Activated gamma-delta T cell treated with Interleukin-2 at 50 U/mL for 16 hours (primary cell): ENCODE measurements at regions not wholly inside any gene's neighbourhood (a gene's known extent, or its start where the extent isn't known, plus 50 kb on each side); places are given as distances from the start of the nearest gene placed in this dataset.
"Not testable (repeated sequence)": the region's sequence is repeated elsewhere in the genome, so short reads cannot be mapped to it uniquely, and the experiment has no call there.

ENCODE experiments used
- DNase-seq: peaks from one replicate; pipeline ENCODE4 v3.0.0-alpha.2; 2020

DNA sequence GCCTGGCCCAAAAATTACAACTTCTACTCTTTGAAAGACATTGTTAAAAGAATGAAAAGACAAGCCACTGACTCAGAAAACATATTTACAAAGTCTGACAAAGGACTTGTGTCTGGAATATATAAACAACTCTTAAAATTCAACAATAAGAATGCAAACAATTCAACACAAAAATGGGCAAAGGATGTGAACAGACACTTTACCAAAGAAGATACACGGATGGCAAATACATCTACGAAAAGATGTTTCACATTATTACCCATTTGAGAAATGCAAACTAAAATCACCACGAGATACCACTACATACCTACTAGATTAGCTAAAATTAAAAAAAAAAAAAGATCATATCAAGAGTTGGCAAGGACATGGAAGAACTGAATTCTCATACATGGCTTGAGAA is 80.8 kb upstream of the METRNL start:
- DNase-seq, result no peak

DNA sequence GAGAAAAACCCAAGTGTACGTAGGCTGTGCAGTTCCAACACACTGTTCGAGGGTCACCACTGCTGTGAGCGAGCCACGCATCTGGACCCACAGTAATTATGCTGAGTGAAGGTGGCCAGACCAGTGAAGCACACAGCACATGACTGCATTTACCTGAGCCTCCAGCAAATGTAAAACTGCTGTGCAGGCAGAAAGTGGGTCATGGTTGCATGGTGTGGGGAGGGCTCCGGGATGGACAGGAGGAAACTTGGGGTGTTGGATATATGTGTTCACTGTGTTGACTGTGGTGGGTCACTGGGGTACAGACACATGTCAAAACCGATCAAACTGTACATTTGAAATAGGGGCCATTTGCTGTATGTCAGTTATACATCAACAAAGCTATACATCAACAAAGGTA is 78.7 kb upstream of the METRNL start:
- DNase-seq, result no peak

DNA sequence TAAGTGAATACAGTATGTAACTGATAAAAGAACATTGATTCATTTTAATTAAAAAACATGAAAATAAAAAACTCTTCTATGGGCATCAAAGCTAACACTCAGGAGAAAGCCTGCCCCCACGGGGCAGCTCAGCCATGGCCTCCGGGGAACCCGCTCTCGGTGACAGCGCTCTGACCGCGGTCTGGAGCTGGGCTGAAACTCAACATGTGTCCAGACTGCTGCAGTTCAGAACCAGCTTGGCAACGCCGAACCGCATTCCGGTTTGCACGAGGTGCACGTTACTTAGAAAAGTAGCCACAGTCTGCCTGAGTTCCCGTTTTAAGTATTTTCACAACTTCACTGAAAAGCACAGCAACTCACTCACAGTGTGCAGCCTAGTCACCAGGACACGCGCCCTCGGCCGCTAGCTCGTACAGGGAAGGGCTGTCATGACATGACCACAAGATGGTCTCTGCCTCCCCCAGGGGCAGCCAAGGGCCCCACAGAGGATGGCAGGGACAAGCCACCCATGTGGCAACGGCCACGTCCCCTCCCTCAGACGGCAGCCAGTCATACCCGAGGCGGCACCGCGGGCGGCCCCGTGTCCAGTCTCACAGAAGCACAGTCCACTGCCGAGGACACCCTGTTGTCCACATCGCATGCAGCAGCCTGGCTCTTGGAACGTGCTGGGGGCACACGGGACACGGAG is 77.1 kb upstream of the METRNL start:
- DNase-seq, result no peak

DNA sequence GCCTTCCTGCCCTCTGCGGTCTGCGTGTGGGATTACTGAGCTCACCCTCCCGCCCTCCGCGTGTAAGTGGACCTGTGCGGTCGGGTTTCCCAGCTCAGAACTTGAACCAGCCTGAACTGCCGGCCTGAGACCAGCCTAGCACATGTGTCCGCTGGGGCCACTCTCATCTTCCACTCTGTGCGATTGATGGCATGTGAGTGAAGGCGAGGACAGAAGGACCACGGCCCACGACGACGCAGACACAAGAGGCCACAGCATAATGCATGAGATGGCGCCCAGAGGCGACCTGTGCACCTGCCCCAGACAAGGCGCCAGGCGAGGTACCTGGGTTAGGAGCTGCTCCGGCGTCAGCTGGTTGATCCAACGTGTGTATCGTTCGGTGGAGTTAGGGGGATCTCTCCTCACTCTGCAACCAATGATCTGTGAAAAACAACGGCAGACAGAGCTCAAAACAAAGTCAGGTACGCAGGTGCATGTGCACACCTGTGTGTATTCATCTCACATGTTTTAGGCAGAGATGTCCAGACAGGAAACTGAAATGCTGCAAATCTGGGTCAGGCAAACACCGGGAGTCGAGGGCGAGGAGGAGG is 74.5 kb upstream of the METRNL start:
- no peak for DNase-seq

DNA sequence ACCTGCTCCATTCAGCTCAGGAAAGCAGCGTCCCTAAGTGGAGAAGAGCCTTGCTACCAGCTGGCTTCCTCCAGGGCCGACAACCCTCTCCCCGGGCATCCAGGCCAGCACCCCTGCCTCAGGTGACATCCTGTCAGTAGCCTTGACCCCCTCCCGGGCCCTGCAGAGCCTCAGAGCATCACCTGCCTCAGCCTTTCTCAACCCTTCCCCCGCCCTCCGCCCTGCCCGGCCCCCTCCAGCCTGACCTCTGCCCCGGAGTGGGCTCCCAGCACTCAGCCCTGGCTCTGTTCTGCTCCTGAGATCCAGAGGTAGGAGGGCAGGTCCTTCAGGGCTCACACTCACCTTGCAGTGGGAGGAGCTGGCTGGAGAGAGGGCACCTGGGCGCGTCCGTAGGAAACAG is 73.8 kb upstream of the METRNL start:
- no peak for DNase-seq

DNA sequence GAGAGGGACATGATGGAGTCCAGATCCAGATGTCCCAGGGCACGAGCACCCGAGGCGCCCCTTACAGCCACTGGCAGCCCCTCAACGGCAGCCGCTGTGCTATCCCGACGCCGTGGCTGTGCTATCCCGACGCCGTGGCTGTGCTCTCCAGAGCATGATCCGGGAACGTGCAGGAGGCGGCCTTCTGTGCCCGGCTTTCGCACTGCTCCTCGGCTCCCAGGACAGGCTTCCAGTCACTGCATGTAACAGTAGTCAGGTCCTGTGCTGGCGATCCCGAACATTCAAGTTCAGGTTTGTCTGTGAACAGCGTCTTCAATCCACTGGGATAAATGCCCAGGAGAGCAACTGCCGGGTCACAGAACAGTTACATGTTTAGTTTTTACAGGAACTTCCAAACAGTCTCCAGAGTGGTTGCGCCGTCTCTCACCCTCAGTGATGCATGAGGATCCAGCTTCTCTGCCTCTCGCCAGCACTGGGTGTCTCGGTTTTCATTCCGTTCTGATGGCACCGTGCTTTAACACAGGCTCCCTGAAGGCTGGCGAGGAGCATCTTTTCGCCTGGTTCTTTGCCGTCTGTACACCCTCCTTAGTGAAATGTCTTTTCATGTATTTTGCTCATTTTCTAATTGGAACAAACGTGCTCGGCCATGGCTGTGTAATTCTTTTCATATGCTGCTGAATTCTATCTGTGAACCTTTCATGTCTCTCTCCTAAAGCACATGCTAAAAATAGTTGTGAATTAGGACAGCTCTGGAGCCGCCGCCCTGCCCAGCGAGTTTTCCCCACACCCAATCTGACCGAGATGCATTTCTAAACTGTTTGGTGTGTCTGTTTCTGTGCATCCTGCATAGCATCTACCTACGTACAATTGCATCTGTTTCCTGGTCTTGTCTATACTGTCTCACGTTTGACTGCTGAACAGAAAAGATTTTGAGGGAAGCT is 72.6 kb upstream of the METRNL start:
- DNase-seq, result no peak

DNA sequence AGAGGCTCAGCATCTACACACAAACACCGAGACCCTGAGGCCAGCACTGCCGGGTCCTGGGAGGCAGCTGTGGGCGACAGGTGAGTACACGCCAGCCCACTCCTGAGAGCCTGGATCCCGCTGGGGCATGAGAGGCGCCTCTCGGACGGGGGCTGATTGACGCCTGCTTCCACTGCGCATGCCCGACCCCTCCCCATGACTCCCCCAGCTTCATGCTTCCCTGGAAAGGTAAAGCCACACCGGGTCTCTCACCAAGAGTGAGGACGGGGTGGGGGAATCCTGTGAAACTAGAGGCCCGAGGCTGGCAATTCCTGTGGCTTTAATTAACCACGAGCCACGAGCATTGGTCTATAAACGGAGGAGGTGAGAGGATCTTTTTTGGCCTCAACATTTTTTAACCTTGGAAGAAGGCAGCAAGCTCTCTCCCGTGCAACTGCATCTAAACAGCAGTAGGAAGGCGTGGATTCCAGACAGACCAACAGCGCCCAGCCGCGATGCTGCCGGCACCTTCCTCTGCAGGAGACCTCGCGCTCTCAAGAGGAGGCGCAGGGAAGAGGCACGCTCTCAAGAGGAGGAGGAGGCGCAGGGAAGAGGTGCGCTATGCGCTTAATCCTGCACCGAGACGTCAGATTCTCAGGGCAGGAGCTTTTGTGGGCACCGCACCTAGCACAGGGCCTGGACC is 71.8 kb upstream of the METRNL start:
- DNase-seq, result no peak

DNA sequence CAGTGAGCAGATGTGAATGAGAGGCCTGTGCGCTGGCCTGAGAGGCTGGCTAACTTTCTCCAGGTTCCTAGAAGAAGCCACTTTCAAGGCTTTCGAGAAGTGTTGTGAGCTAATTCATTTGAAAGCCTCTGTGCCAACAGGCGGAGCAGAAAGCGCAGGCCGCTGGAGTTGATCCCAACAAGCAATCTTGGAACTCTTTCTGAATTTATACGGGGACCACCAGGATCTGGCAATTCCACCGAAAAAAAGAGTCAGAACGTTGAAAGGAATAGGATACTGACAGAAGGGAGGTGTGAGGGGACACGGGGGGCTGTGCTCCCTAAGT is 71.3 kb upstream of the METRNL start:
- no peak for DNase-seq

DNA sequence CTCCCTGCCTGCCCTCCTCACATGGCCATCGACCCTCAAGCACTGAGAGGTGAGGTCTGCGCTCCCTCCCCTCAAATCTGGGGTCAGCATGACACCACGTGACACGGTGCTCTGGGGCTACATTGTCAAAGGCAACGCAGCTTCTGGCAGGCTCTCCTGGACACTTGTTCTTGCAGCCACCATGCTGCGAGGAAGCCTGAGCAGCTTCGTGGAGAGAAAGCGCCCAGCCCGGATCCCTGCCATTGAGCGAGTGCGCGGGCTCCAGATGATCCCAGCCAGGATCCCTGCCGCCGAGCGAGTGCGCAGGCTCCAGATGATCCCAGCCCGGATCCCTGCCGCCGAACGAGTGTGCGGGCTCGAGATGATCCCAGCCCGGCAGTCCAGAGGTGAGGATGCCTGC is 70.9 kb upstream of the METRNL start:
- DNase-seq, result no peak

DNA sequence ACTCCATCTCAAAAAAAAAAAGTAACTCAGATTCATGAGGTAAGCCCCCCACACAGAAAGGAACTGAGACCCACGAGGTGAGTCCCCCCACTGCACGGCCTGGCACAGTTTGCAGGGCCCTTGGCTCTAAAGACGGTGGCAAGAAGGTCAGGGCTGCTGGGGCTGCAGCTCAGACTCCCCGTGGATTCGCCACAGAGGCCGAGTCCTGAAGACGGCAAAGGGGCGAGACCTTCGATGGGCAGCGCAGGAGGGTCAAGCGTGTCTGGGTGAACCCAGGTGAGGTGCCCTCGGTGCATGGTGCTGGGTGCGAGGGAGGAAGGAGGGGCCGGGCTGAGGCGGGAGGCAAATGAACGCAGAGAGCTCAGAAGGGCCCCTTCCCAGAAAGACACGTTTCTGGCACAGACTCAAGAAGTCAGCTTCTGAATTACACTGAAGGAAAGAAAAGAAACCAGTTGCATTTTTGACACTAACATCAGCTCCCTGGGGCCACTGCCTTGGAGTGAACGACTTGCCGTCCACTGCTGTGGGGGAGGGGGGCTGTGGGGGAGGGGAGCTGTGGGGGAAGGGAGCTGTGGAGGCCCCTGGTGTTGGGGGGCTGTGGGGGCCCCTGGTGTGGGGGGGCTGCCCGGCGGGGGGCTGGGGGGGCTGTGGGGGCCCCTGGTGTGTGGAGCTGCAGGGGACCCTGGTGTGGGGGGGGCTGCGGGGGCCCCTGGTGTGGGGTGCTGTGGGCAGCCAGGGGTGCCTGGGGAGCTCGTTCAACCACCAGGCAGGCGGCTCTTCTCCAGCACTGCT is 69.8 kb upstream of the METRNL start:
- no peak for DNase-seq

DNA sequence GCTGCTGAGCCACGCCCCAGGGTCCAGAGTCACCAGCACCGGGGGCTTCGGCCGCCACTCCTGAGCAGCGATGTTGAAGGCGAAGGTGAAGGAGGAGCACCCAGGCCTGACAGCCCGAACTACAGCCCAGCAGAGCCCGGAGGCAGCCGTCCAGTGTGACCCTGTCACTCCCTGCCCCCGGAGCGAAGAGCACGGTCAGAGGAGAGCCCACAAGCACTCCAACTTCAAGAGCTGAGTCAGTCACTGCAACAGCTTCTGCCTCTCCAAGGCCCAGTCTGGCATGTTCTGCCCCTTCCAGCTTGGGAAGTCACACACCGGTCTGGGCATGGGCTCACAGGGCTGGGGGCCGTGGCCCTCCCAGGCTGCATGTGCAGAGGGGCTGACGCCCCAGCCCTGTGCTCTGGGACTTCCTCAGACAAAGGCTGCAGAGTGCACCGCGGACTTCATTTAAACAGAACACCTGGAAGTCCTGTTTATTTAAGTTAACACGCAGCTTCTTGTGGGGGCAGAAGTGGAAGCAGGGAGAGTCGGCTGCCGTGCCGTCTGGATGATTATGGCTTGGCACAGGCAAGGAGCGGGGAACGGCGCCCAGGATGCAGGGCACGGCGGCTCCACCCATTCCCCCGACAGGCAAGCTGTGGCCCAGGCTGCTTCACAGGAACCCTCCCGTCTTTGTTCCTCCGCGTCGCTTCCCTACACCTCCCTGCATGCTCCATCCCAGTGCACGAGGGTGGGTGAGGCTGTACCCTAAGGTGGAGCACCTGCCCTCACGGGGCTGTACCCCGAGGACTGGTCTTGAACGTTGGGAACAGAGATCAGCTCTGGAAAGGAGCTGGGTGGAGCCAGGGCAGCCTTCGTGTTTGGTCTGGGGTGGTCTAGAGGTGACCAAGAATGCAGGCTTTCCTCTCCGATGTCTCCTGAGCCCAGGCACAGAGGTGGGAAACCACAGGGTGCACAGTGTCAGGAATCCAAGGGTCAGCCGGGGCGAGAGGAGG is 68.9 kb upstream of the METRNL start:
- DNase-seq, result no peak

DNA sequence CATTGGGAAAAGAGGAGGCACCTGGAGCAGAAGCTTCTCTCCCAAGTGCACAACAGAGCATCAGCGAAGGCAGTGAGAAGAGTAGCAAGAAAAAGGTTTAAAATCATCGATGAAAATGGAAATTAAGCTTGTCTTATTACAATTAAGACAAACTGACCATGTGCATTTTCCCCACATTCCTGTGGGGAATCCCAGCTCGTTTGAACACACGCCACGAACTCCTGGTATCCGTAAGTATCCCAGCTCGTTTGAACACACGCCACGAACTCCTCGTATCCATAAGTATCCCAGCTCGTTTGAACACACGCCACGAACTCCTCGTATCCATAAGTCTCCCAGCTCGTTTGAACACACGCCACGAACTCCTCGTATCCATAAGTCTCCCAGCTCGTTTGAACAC is 67.7 kb upstream of the METRNL start:
- not testable (repeated sequence) for DNase-seq

DNA sequence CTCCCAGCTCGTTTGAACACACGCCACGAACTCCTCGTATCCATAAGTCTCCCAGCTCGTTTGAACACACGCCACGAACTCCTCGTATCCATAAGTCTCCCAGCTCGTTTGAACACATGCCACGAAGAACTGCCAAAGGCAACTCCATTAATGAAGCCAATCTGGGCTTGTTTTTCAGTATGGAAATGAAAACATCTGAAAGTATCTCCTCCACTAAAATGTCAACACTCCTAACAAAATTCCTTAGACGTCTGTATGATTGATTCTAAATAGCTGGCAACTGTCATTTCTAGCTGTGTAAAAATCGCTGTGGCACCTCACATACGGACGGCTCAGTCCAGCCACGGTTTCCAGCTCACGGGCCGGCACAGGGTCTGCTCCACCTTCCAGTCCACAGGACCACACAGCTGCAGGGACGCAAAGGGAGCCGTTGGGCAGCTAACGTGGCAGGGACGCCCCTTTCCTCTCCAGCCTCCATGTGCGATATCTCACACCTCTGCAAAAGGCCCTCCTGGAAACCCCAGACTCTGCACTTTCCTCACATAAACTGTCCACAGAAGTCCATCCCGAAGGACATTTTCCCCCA is 67.1 kb upstream of the METRNL start:
- DNase-seq, result no peak

DNA sequence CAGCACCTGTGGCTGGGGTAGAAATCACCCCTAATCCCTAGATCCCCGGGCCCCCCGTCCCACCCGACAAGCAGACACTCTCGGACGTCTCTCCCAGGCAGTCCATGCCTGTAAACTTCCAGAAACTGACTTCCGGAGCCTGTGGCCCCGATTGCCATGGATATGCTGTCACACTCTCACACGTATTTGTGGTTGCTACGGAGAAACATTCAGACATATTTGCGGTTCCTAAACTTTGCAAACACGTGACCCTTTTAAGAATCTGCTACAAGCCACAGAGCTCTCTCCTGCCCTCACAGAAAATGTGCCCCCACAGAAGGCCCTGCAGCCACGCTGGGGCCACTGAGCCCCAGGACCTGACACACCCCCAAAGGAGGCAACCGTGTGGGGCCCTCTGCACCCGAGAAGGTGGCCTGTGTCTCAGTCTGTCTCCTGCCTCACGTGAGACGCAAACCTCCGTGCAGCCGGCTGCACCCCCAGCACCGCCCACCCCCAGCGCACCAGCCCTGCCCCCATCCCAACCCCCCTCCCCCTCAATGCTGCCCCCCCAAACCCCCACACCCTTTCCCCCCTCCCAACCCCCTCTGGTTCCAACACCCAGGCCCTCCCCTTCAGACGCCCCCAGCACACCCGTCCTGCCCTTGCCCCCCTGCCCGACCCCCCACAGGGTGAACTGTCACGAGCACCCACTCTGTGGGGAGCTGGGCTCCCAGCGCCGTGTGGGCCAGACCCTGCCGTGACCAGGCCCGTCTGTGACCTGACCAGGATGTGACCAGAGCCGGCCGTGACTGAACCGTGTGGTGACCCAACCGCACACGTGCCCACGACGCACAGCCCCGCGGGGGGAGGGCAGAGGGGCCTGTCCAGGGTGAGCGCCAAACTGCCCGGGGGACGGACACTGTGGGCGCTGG is 66.3 kb upstream of the METRNL start:
- no peak for DNase-seq

DNA sequence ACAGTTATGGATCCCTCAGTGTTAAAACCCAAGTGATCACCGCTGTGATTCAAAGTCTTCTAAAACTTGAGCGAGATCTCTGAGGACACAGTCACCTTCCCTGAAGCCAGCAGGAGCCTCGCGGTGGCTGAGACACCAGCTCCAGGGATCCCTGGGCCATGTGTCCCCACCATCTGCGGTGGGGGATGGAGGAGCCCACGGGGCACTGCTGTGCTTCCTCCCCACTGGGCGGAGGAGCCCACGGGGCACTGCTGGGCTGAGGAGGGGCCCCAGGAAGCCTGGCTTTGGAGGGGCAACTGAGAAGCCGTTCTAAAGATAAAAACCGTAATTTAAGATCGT is 65.7 kb upstream of the METRNL start:
- no peak for DNase-seq

DNA sequence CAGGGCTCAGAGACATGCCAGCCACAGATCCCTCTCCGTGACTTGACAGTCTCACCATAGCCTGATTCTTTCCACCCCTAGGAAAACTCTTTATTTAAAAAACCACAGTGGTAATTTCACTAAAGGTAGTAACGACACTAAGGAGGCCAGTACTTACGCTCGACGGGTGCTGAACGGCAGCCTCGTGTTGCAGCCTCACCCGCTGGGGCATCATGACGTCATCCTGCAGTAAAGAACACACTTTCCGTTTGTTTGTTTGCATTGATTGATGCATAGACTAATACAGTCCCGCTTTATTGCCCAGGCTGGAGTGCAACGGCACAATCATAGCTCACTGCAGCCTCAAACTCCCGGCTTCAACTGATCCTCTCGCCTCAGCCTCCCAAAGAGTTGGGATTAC is 65.1 kb upstream of the METRNL start:
- DNase-seq, result no peak

DNA sequence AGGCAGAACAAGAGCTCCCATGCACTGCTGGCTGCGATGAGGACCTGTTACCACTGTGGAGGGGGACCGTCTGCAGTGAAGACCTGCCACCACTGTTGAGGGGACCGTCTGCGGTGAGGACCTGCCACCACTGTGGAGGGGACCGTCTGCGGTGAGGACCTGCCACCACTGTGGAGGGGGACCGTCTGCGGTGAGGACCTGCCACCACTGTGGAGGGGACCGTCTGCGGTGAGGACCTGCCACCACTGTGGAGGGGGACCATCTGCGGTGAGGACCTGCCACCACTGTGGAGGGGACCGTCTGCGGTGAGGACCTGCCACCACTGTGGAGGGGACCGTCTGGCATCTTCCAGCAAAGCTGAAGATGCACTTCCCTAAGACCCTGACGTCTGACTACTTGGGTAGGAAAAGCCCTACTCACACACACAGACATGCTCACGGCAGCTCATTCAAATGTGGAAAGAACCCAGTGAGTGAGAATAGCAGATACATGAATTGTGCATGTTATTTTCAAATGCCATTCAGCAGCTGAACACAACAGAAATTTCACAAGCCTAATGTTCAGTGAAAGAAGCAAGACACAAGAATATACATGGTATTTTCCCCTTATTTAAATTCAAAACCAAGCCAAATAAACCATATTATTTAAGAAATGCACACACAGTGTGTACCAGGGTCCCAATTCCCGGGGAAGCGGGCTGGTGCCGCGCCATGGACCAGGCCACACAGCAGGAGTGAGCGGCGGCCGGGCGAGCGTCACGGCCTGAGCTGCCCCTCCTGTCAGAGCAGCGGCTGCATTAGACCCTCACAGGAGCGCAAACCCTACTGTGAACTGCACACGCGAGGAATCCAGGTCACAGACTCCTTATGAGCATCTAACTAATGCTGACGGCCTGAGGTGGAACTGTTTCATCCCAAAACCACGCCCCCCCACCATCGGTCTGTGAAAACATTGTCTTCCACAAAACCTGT is 64.2 kb upstream of the METRNL start:
- DNase-seq, result no peak

DNA sequence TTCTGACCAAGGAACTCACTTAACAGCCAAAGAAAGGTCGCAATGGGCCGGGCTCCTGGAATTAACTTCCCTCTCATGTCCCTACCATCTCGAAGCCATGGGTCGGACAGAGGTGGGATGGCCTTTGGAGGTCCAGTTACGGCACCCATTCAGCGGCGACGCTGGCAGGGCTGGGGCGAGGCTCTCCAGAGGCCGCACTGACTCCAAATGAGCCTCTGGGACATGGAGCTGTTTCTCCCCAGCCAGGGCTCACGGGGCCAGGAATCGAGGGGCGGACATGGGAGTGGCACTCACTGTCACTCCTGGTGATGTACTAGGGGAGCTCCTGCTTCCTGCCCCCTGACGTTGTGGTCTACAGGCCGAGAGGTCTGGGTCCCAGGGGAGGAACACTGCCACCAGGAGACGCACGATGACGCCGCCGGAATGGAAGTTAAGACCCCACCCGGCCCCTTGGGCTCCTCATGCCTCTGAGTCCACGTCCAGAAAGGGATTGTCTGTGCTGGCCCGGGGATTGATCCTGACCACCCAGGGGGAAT is 60.7 kb upstream of the METRNL start:
- no peak for DNase-seq

DNA sequence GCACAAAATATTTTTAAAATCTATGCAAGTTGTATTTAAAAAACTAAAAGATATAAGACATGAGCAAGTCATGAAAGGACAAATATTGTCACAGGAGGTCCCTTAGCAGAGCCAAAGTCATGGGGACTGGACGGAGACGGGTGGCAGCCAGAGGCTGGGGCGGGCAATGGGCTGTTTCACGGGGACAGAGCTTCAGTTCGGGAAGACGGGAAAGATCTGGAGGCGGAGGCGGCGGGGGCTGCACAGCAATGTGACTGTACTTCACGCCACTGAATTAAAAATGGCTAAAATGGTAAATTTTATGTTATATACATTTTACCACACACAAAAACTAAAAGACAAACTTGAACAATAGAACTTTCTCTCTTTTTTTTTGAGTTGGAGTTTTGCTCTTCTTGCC is 60.0 kb upstream of the METRNL start:
- DNase-seq, result no peak
